Ishikawa (cell line): ENCODE measurements at regions not wholly inside any gene's neighbourhood (a gene's known extent, or its start where the extent isn't known, plus 50 kb on each side); places are given as distances from the start of the nearest gene placed in this dataset.

ENCODE experiments used
- CEBPB ChIP-seq: IDR thresholded peaks from 2 replicates; pipeline ENCODE4 v1.6.1; 2012
- CREB1 ChIP-seq: IDR thresholded peaks from 2 replicates; pipeline ENCODE4 v1.6.1; 2012; ENCODE audit warnings: low read depth
- EGR1 ChIP-seq: IDR thresholded peaks from 2 replicates; pipeline ENCODE4 v1.6.1; 2012
- EP300 ChIP-seq: IDR thresholded peaks from 2 replicates; pipeline ENCODE4 v1.6.1; 2012; ENCODE audit warnings: borderline replicate concordance
- FOXM1 ChIP-seq: IDR thresholded peaks from 2 replicates; pipeline ENCODE4 v1.6.1; 2012; ENCODE audit warnings: low read depth, borderline replicate concordance
- NFIC ChIP-seq: IDR thresholded peaks from 2 replicates; pipeline ENCODE4 v1.6.1; 2012
- RAD21 ChIP-seq: IDR thresholded peaks from 2 replicates; pipeline ENCODE4 v1.6.1; 2012; ENCODE audit warnings: low read depth
- TAF1 ChIP-seq: IDR thresholded peaks from 2 replicates; pipeline ENCODE4 v1.6.1; 2012; ENCODE audit warnings: low read depth, mild to moderate bottlenecking
- TCF12 ChIP-seq: IDR thresholded peaks from 2 replicates; pipeline ENCODE4 v1.6.1; 2012; ENCODE audit warnings: low read depth
- TEAD4 ChIP-seq: IDR thresholded peaks from 2 replicates; pipeline ENCODE4 v1.6.1; 2012
- YY1 ChIP-seq: IDR thresholded peaks from 2 replicates; pipeline ENCODE4 v1.6.1; 2012; ENCODE audit warnings: low read depth
- ZBTB7A ChIP-seq: IDR thresholded peaks from 2 replicates; pipeline ENCODE4 v1.6.1; 2012; ENCODE audit warnings: low read depth
- TF ChIP-seq, protein P1 (sequence below): IDR thresholded peaks from 2 replicates; pipeline ENCODE4 v1.6.1; 2012
- TF ChIP-seq, protein P2 (sequence below): IDR thresholded peaks from 2 replicates; pipeline ENCODE4 v1.6.1; 2012; ENCODE audit warnings: low read depth, mild to moderate bottlenecking
- TF ChIP-seq, protein P3 (sequence below): IDR thresholded peaks from 2 replicates; pipeline ENCODE4 v1.6.1; 2012

DNA sequence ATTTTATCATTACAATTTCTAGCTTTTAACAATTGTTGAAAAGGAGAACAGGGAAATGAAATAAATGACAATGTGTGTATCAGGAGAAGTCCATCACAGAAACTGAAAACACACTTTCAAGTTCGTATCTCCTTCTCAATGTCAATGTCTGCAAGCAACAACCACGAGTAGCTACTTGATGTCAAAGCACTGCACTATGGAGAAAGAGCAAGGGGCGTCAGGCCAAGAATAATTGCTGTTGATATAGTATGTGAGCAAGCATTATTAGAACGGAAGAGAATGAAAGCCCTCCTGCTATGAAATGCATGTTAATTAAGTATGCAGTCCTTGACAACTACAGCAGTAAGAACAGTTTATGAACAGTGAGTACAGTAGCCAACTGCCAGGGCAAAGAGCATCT lies 1250.1 kb downstream of the ZPLD1 start:
- TF ChIP-seq, protein P1, sequence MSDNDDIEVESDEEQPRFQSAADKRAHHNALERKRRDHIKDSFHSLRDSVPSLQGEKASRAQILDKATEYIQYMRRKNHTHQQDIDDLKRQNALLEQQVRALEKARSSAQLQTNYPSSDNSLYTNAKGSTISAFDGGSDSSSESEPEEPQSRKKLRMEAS, result no peak
- TF ChIP-seq NFIC (no peak), RAD21 (no peak), ZBTB7A (no peak), TEAD4 (no peak), YY1 (no peak), FOXM1 (no peak), EP300 (no peak), CEBPB (no peak), TAF1 (no peak), EGR1 (no peak), TCF12 (no peak), CREB1 (no peak)
- TF ChIP-seq, protein P2, sequence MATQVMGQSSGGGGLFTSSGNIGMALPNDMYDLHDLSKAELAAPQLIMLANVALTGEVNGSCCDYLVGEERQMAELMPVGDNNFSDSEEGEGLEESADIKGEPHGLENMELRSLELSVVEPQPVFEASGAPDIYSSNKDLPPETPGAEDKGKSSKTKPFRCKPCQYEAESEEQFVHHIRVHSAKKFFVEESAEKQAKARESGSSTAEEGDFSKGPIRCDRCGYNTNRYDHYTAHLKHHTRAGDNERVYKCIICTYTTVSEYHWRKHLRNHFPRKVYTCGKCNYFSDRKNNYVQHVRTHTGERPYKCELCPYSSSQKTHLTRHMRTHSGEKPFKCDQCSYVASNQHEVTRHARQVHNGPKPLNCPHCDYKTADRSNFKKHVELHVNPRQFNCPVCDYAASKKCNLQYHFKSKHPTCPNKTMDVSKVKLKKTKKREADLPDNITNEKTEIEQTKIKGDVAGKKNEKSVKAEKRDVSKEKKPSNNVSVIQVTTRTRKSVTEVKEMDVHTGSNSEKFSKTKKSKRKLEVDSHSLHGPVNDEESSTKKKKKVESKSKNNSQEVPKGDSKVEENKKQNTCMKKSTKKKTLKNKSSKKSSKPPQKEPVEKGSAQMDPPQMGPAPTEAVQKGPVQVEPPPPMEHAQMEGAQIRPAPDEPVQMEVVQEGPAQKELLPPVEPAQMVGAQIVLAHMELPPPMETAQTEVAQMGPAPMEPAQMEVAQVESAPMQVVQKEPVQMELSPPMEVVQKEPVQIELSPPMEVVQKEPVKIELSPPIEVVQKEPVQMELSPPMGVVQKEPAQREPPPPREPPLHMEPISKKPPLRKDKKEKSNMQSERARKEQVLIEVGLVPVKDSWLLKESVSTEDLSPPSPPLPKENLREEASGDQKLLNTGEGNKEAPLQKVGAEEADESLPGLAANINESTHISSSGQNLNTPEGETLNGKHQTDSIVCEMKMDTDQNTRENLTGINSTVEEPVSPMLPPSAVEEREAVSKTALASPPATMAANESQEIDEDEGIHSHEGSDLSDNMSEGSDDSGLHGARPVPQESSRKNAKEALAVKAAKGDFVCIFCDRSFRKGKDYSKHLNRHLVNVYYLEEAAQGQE, result no peak
- TF ChIP-seq, protein P3, sequence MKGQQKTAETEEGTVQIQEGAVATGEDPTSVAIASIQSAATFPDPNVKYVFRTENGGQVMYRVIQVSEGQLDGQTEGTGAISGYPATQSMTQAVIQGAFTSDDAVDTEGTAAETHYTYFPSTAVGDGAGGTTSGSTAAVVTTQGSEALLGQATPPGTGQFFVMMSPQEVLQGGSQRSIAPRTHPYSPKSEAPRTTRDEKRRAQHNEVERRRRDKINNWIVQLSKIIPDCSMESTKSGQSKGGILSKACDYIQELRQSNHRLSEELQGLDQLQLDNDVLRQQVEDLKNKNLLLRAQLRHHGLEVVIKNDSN, result no peak

DNA sequence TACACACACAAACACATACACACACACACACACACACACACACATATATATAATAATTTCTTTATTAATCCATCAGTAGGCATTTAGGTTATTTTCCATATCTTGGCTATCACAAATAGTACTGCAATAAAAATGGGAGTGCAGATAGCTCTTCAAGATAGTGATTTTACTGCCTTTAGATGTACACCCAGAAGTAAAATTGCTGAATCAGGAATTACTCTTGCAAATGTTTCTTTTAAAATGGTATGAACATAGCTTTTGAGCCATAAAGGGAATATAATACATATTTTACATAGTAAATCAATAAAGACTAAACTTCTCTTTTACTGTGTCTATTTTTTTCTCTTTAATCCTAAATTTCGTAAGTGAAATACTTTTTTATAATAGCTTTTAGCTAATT lies 1251.1 kb downstream of the ZPLD1 start:
- TF ChIP-seq, protein P3, result no peak
- TF ChIP-seq FOXM1 (no peak), TEAD4 (no peak), TCF12 (no peak), CEBPB (no peak), ZBTB7A (no peak), EGR1 (no peak), YY1 (no peak), EP300 (no peak), CREB1 (no peak), RAD21 (no peak), NFIC (no peak), TAF1 (no peak)
- TF ChIP-seq, protein P1, result no peak
- TF ChIP-seq, protein P2, result no peak

DNA sequence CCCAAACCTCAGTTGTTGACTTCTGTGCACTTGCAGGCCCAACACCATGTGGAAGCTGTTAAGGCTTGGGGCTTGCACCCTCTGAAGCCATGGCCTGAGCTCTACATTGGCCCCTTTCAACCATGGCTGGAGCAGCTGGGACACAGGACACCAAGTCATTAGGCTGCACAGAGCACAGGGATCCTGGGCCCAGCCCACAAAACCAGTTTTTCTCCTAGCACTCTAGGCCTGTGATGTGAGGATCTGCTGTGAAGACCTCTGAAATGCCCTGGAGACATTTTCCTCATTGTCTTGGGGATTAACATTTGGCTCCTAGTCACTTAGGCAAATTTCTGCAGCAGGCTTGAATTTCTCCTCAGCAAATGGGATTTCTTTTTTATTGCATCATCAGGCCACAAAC lies 1255.7 kb downstream of the ZPLD1 start:
- no peak for TF ChIP-seq CEBPB
- no peak for TF ChIP-seq TCF12
- TF ChIP-seq, protein P3, result no peak
- TF ChIP-seq ZBTB7A, result no peak
- TF ChIP-seq, protein P1, result no peak
- TF ChIP-seq TEAD4, result no peak
- no peak for TF ChIP-seq NFIC
- no peak for TF ChIP-seq FOXM1

DNA sequence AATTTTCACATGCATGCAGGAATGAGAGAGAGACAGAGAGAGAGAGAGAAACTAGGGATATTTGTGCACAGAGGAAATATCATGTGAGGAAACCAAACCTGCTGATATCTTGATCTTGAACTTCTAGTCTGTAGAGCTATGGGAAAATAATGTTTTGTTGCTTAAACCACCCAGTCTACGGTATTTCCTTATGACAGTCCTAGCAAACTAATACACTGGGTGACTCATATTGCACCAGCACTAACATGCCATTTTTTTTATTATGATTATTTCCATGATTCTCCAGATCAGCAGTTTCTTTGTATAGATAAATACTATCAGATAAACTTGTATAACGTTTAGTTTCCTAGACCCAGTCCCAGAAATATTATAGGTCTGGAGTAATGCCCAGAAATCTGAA lies 1259.0 kb downstream of the ZPLD1 start:
- TF ChIP-seq, protein P1, result no peak
- no peak for TF ChIP-seq NFIC
- no peak for TF ChIP-seq ZBTB7A
- no peak for TF ChIP-seq TEAD4
- no peak for TF ChIP-seq TCF12
- TF ChIP-seq FOXM1, result no peak
- TF ChIP-seq RAD21, result no peak
- TF ChIP-seq TAF1, result no peak
- no peak for TF ChIP-seq YY1

DNA sequence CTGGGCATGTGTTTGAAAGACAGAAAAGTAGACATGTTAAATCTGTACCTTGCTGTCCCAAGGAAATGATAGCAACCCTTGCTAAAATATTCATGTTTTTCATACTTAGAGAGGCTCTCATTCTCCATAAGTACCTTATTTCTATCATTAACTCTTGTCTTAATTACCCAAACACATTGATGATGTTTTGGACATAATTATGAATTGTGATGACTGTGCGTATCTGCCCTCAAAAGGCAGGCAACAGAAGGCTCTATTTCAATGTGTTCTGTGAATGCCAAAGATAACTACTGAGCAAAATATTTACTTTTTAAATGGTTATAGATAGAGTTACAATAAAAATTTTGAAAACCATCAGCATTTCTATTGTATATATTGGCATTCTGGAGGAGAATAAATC lies 1263.8 kb downstream of the ZPLD1 start:
- TF ChIP-seq ZBTB7A, result no peak
- TF ChIP-seq YY1, result no peak
- no peak for TF ChIP-seq FOXM1
- TF ChIP-seq, protein P1, result no peak
- TF ChIP-seq CEBPB, result no peak
- TF ChIP-seq RAD21, result no peak
- TF ChIP-seq TAF1, result no peak
